DMS 273 (cell line): ENCODE measurements at regions not wholly inside any gene's neighbourhood (a gene's known extent, or its start where the extent isn't known, plus 50 kb on each side); places are given as distances from the start of the nearest gene placed in this dataset.

ENCODE experiments used
- DNase-seq: peaks from one replicate; lab custom pipeline; 2025; ENCODE audit not compliant: unreplicated experiment; lab: John Stamatoyannopoulos, UW

GRCh38 chr13:84686458-84686857 is 804.2 kb upstream of the SLITRK1 start:
- no peak for DNase-seq

GRCh38 chr13:84684804-84685203 is 802.5 kb upstream of the SLITRK1 start:
- no peak for DNase-seq

DNA sequence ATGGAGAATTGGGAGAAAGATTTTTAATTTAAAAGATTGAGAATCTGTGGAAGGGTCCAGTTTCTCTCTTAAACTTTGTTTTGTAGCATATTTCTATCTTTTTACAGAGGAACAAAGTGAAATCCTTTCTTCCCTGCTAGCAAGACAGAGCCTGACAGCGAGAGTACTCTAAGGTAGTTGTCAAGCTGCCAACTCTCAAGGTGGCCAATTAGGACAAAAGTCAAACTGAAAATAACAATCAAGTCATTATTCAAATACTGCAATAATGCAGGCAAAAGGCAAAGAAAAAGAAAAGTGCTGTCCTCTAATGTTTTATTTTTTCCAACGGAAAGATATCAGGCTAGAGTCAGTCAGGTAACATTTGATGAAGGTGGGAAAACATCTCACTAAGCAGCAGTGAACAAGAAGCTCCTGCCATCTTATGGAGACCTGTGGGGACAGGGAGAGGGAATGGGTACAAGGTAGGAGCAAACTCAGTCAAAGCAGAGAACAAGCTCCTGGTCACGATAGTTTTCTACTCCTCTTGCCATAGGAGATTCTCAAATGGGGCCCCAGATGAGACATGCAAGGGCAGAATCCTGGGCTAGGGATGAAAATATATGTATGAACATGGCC is 801.9 kb upstream of the SLITRK1 start:
- peak; percentile 6 for DNase-seq

DNA sequence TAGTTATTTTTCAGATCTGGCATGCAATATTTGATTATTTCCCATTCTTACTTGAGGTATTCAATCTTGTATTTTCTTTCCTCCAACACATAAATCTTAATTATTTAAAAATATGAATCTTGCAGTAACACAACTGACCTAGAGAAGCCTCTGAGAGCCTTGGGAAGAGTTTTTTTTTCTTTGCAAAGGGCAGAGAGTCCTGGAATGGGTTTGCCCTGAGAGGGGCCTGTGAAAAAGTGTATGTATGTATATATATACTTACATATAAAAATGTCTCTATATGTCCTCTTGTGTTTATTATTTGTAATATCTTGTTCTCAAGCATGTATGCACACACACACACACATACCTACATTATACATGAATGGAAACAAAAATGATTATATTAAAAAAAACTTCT is 801.2 kb upstream of the SLITRK1 start:
- no peak for DNase-seq

DNA sequence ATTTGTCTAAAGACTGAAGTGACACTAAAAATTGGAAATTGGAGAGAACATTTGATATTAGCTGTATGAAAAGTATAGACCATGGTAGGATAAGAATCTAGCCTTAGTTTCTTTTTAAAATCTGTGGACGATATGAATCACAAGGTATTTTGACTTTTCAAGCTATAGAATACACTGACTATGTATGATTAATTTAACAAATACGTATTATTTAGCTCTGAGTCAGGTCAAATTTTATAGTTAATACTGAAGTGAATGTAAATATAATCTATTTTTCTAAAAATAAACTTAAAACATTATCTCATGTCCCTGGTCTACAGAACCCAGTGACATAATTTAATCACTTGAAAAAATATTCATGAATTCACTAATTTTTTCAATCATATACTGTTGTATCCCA is 795.6 kb upstream of the SLITRK1 start:
- DNase-seq, result no peak

GRCh38 chr13:84672616-84673015 is 790.3 kb upstream of the SLITRK1 start:
- no peak for DNase-seq

DNA sequence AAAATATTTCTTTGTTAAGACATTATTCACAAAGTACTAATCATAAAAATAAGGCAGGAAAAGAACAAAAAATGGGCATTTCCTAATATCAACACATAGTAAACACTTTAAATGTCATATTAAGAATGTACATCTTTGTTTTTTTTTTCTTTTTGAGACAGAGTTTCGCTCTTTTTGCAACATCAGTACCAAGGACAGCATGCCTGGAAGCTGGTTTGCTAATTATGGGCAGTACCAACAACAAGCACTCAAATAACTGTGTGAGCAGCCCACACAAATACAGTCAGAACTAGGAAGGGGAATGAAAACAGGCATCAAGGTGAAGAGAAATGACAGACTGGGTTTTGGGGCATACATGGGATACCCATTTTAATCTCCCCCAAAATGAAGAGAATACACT is 788.0 kb upstream of the SLITRK1 start:
- DNase-seq, result no peak

- no peak for DNase-seq
Measured at GRCh38 chr13:84668637-84669036, 786.4 kb upstream of the SLITRK1 start.

GRCh38 chr13:84662491-84662890 is 780.2 kb upstream of the SLITRK1 start:
- no peak for DNase-seq

DNA sequence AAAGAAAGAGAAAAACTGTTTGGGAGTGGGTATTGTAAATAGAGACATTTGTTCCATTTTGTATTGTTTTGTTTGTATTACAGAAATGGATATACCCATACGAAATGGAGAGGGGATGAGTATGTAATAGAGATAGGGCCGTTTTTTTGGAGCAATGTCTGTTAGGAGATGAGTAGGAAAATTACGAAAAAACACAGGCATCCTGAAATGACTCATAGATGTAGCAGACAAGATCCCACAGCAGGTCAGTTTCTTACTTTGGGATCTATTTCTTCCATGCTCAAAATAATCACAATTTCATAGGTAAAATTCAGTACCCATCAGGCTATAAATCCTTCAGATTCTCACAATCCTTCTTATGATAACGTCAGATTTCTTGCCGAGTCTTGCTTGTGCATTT is 779.4 kb upstream of the SLITRK1 start:
- DNase-seq, result no peak

GRCh38 chr13:84659359-84659661 is 777.0 kb upstream of the SLITRK1 start:
- no peak for DNase-seq

GRCh38 chr13:84658491-84659358 is 776.5 kb upstream of the SLITRK1 start:
- no peak for DNase-seq

DNA sequence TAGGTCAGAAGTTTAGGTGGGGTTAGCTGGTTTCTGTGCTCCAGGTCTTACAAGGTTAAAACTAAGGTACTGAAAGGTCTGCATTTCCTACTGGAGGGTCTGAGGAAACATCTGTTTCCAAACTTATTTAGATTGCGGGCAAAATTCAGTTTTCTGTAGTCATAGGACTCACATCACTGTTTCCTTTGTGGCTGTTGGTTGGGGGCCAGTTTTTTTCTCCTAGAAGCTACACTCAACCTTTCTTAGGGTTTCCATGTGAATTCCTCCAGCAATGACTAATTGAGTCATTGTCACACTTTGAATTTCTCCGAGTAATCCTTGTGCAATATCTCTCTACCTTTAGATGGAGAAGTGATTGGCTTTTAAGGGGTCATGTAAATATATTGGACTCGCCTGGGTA is 773.4 kb upstream of the SLITRK1 start:
- no peak for DNase-seq

DNA sequence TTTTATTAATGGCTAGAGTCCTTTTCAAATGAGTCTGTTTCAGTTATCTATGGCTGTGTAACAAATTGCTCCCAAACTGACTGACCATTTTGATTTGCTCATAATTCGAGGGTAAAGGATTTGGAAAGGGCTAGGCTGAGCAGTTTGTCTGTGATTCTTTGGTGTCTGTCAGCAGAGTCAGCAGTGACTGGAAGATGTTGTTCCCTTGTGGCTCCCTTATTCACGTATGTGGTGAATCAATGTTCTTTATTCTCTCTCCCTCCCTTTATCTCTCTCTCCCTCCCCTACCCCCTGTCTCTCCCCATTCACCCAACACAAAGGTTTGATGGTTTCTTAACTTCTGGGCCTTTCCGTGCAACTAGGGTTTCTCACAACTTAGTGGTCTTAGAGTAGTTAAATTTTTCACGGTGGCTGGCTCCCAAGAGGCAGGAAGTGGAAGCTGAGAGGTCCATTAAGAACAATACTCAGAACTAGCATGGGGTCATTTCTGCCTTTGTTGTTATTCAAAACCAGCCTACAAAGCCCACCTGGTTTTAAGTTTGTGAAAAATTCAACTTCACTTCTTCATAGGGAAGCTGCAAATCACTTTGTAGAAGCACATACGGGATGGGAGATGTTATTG is 772.5 kb upstream of the SLITRK1 start:
- DNase-seq, result no peak

- DNase-seq, result no peak
Measured at GRCh38 chr13:84653915-84654534, 771.8 kb upstream of the SLITRK1 start.

- DNase-seq, result peak; percentile 25
Measured at GRCh38 chr13:84651705-84652104, 769.4 kb upstream of the SLITRK1 start.

GRCh38 chr13:84651288-84651687 is 769.0 kb upstream of the SLITRK1 start:
- DNase-seq, result peak; percentile 64

- DNase-seq, result no peak
Measured at GRCh38 chr13:84649853-84650252, 767.6 kb upstream of the SLITRK1 start.

DNA sequence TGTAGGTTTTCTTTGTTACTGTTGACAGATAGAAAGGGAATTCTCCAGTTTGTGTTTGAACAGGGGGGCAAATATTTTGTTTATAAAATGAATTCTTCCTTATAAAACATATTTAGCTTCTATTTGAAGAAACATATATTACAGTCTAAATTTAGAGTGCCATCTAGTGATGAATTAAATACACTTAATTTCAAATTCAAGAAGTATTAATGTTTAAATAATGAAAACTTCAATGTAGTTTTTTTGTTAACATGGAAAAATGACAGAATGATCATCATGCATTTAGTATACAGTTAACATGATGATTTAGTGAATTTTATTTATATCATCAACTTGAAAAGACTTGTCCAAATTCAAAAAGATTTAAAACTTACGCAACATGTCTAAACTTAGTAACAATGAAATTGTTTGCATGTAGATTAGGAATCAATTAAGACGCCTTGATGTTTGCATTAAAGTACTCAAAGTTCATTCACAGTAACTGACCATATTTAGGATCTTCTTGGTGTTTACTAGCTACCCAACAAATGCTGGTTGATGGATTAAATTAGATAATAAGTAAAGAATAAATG is 765.9 kb upstream of the SLITRK1 start:
- DNase-seq, result peak; percentile 1

DNA sequence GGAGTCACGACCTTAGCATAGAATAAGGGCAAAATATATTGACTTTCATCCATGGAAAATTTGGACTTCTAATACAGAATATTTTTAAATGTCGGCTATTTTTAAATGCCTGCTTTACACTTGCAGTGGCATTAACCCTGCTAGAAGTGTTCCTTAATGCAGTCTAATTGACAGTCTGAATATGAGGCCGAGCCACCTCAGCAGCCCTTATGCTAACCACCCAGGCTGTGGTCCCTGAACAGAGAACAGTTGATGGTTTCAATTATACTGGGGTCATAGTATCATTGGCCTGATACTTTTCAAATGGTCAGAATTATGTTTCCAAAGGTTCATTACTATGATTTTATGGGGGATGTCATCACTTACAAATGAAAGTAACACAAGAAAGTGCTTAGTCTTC is 764.7 kb upstream of the SLITRK1 start:
- DNase-seq, result no peak

DNA sequence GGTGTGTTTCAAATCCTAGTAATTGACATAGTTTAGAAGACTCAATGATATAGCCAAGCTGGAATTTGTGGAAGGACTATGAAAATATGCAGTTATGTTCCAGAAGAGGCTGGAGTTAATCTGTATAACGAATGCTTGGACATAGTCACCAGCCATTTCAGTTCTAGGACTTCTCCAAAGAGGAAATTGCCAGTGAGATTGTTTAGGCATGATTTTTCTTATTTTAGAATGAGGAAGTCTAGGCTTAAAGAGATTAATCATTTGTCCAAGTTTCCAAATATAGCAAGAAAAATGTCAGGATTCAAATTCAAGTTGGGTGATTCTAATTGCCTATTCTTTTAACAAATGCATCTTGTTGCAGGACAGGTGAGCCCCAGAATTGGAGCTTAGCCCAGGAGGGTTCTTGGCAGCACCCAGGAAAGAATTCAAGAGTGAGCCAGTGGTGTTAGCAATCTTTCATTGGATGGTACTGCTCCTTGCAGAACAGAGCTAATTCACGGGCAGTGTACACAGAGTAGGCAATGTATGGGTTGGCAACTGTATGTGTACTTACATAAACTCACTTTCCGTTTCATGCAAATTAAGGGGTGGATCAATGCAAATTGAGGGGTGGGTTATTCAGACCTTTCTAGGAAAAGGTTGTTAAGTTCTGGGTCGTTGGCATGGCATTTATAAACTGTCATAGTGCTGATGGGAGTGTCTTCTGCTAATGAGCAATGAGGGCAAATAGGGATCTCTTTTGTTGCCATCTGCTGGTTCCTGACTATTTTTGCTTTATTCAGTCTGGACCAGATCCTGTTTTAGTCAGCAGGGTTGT is 763.1 kb upstream of the SLITRK1 start:
- peak; percentile 20 for DNase-seq
